ENCODE measurements at regions not wholly inside any gene's neighbourhood (a gene's known extent, or its start where the extent isn't known, plus 50 kb on each side); places are given as distances from the start of the nearest gene placed in this dataset.
A peak's percentile ranks its signal among the peaks of the same experiment; 100 is the strongest.

DNA sequence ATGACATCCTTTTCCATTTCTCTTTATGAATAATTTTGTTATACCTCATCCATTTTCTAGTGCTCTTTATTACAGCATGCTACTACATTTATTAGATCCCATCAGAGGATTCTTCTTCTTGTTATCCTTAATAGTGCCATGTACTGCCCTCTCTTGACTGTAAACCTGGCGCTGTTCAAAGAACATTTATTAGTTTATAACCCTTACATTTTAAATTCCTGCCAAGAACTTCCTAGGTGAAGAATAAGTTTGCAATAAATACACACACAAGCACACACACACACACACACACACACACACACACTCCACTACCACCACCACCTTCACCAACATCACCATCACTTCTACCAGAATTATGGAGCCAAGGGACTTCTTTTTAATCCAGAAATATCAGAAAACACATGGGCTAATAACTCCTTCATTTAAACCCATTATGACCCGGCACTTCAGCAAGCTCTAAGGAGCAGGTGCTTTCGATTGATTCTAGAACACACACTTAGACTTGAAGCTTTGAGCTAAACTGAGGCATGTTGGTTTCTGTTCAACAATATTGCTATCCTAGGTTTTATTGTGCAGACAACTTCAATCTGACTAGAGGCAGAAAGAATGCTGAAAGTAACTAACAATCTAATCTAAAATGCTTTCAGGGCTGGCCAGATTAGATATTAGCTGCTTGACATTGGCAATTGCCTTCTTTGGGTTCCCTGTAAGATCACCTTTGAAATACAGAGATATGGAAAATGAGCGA, 556.8 kb downstream of the LMO4 start:
- Mint-ChIP-seq H3K9me3 (no peaks in the 10 kb centered on the region), H3K36me3 (no peaks in the 10 kb centered on the region), H3K27me3 (ENCODE audit: low read depth in 3 of 3) (peaks cover 0 to 7% (median 4%) of the 10 kb centered on the region in 3 donors), H3K27ac (peak overlapping the region in 1 of 6 donors; percentile 64), H3K4me1 (no peaks in the 10 kb centered on the region), H3K4me3 (no peak overlapping the region)
- no peak for DNase-seq

- no peak overlapping the region for H3K27ac Mint-ChIP-seq
- no peaks in the 10 kb centered on the region for H3K9me3 Mint-ChIP-seq
- H3K4me1 Mint-ChIP-seq, result no peaks in the 10 kb centered on the region
- H3K4me3 Mint-ChIP-seq, result no peak overlapping the region
- DNase-seq, result no peak
- H3K27me3 Mint-ChIP-seq (ENCODE audit: low read depth in 3 of 3), result peaks cover 0 to 7% (median 4%) of the 10 kb centered on the region in 3 donors
- H3K36me3 Mint-ChIP-seq, result no peaks in the 10 kb centered on the region
Measured at GRCh38 chr1:87887100-87887499, 558.4 kb downstream of the LMO4 start.

- Mint-ChIP-seq H3K27ac (no peak overlapping the region), H3K4me3 (no peak overlapping the region), H3K27me3 (ENCODE audit: low read depth in 3 of 3) (peaks cover 0 to 4% (median 4%) of the 10 kb centered on the region in 3 donors), H3K9me3 (no peaks in the 10 kb centered on the region), H3K4me1 (no peaks in the 10 kb centered on the region), H3K36me3 (no peaks in the 10 kb centered on the region)
- DNase-seq, result no peak
Measured at GRCh38 chr1:87888446-87888845, 559.8 kb downstream of the LMO4 start.

DNA sequence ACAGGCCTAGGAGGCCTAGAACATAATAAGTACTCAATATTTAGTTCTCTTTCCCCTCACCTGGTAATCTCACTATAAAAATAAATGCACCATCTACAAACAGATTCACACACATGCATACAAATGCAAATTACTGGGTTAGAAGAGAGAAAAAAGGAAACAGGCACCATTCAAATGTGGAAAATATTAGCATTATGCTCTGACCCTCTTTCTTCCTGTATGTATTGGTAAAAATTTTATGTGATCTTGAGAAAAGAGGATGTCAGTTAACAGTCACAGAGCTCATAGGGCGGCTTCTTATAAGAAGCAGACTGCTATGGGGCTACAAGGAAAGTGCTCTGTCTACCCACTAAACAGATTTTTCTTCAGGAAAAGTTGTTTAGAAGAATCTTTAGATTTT, 565.4 kb downstream of the LMO4 start:
- no peaks in the 10 kb centered on the region for H3K36me3 Mint-ChIP-seq
- H3K27ac Mint-ChIP-seq, result no peak overlapping the region
- peaks cover 2 to 3% (median 2%) of the 10 kb centered on the region in 3 donors for H3K27me3 Mint-ChIP-seq (ENCODE audit: low read depth in 3 of 3)
- DNase-seq, result no peak
- no peaks in the 10 kb centered on the region for H3K9me3 Mint-ChIP-seq
- no peaks in the 10 kb centered on the region for H3K4me1 Mint-ChIP-seq
- H3K4me3 Mint-ChIP-seq, result no peak overlapping the region

GRCh38 chr1:87897481-87897880, 568.8 kb downstream of the LMO4 start:
- Mint-ChIP-seq H3K9me3 (no peaks in the 10 kb centered on the region), H3K4me1 (peaks cover 0 to under 1% of the 10 kb centered on the region in 2 donors), H3K27me3 (ENCODE audit: low read depth in 3 of 3) (peaks cover 2 to 3% (median 2%) of the 10 kb centered on the region in 3 donors), H3K27ac (no peak overlapping the region), H3K36me3 (no peaks in the 10 kb centered on the region), H3K4me3 (no peak overlapping the region)
- no peak for DNase-seq

- H3K4me3 Mint-ChIP-seq, result no peak overlapping the region
Measured at GRCh38 chr1:87898431-87898830, 569.8 kb downstream of the LMO4 start.

DNA sequence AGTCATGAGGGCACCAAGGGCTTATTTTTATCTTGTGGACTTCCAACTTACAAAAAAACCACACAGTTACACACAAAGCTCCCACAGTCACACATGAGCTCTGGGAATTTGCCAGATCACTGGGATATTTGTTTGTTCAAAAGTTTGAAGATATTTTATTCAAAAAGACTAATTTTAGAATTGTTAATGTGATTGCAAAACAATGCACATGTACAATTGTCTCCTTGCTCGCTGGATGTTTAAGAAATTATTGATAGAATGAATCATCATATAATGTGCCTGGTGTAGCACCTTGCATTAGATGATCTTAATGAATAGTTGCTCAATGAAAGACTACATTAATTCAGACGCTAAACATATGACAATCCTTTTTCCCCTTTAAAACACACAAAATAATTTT, 570.3 kb downstream of the LMO4 start:
- Mint-ChIP-seq H3K4me3 (no peak overlapping the region), H3K4me1 (peaks cover 8 to 14% of the 10 kb centered on the region in 2 donors), H3K27ac (no peak overlapping the region), H3K27me3 (ENCODE audit: low read depth in 3 of 3) (peaks cover 1 to 3% (median 2%) of the 10 kb centered on the region in 3 donors), H3K36me3 (no peaks in the 10 kb centered on the region), H3K9me3 (no peaks in the 10 kb centered on the region)
- no peak for DNase-seq

More at GRCh38 chr1:87898431-87898830, 569.8 kb downstream of the LMO4 start:
- H3K27me3 Mint-ChIP-seq (ENCODE audit: low read depth in 3 of 3), result peaks cover 2 to 3% (median 2%) of the 10 kb centered on the region in 3 donors
- no peak overlapping the region for H3K27ac Mint-ChIP-seq
- peaks cover 8 to 10% of the 10 kb centered on the region in 2 donors for H3K4me1 Mint-ChIP-seq
- DNase-seq, result no peak
- no peaks in the 10 kb centered on the region for H3K36me3 Mint-ChIP-seq
- no peaks in the 10 kb centered on the region for H3K9me3 Mint-ChIP-seq

DNA sequence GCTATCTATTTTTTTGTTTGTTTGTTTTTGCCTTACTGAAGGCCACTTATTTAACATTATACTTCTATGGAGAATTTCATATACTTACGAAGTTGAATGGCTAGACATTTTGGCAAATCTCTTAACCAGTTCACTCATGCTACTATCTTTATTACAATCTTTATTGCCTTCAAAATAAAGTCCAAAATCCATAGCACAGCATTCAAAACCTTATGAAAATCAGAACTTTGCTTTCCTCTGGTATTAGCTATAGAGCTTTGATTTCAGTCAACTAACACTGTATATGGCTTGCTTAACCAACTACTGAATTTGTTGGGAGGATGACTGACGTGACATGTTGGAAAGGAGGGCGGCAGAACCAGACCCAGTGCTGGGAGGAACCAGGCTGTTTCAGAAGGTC, 571.1 kb downstream of the LMO4 start:
- H3K27ac Mint-ChIP-seq, result no peak overlapping the region
- no peaks in the 10 kb centered on the region for H3K9me3 Mint-ChIP-seq
- peaks cover 0 to 3% (median 2%) of the 10 kb centered on the region in 3 donors for H3K27me3 Mint-ChIP-seq (ENCODE audit: low read depth in 3 of 3)
- H3K4me1 Mint-ChIP-seq, result peaks cover 8 to 14% of the 10 kb centered on the region in 2 donors
- DNase-seq, result no peak
- no peaks in the 10 kb centered on the region for H3K36me3 Mint-ChIP-seq
- no peak overlapping the region for H3K4me3 Mint-ChIP-seq

- H3K36me3 Mint-ChIP-seq, result no peaks in the 10 kb centered on the region
- DNase-seq, result peak in 2 of 3 donors; percentile 0 to 5
- peaks cover 8 to 14% of the 10 kb centered on the region in 2 donors for H3K4me1 Mint-ChIP-seq
- peaks cover 0 to 2% (median 0%) of the 10 kb centered on the region in 3 donors for H3K27me3 Mint-ChIP-seq (ENCODE audit: low read depth in 3 of 3)
- H3K4me3 Mint-ChIP-seq, result peak overlapping the region in 4 of 5 donors; percentile 18 to 26 (median 19)
- H3K27ac Mint-ChIP-seq, result peak overlapping the region in 4 of 6 donors; percentile 14 to 70 (median 50)
- H3K9me3 Mint-ChIP-seq, result no peaks in the 10 kb centered on the region
Measured at GRCh38 chr1:87902830-87903229, 574.1 kb downstream of the LMO4 start.

DNA sequence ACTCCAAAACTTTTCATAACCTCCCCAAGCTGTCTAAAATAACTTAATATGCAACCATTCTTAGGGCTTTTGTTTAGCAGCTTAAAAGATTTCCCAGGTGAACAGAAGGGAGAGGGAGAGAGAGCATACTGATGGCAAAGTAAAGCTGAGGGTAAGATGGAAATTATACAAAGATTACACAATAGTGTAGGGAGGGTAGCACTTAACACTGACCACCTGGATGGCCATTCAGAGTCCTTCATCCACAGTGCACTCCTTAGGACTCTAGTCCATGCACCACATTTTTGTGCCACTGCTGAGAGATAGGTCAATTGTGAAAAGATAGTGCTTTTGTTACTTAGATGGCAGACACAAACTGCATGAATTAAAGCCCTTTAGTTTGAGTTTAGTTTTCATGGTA, 574.6 kb downstream of the LMO4 start:
- peaks cover 8 to 14% of the 10 kb centered on the region in 2 donors for H3K4me1 Mint-ChIP-seq
- H3K27ac Mint-ChIP-seq, result peak overlapping the region in 4 of 6 donors; percentile 11 to 70 (median 50)
- peaks cover 0 to 2% (median 0%) of the 10 kb centered on the region in 3 donors for H3K27me3 Mint-ChIP-seq (ENCODE audit: low read depth in 3 of 3)
- H3K4me3 Mint-ChIP-seq, result peak overlapping the region in 4 of 5 donors; percentile 18 to 26 (median 19)
- no peaks in the 10 kb centered on the region for H3K36me3 Mint-ChIP-seq
- DNase-seq, result no peak
- no peaks in the 10 kb centered on the region for H3K9me3 Mint-ChIP-seq

DNA sequence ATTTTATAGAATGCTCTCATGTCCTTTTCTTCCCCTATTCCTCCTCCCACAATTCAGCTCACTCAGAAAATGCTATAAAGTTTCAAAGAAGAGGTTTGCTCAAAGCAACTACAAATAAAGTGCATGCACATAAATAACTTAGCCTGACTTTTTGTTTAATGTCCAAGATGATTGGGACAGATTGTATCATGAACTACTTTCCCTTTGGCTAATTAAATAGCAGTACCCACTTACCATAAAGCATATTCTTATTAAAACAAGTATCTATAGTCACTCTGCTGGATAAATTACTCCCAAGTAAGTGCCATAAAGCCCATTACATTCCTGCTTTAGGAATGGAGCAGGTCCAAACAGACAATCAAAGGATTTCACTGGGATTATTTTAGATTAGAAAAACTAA, 576.0 kb downstream of the LMO4 start:
- peaks cover 0 to 2% (median 0%) of the 10 kb centered on the region in 3 donors for H3K27me3 Mint-ChIP-seq (ENCODE audit: low read depth in 3 of 3)
- H3K36me3 Mint-ChIP-seq, result no peaks in the 10 kb centered on the region
- H3K9me3 Mint-ChIP-seq, result no peaks in the 10 kb centered on the region

DNA sequence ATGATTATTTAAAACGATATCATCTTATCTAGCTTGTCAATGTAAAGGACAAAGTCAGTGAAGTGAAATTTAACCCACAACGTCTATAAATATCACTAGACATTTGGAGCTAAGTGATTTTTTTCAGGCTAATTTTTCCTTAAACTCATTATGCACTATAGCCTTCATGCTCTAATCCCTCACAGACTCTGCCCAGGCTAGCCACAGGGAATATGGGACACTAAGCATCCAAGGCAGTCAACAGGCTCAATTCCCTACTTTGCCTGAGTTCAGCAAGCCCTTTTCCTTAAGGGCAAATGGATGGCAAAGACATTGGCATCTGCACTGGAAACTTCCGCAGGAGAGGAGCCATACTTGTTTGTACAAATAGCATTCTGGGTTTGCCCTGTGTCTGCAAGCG, 577.0 kb downstream of the LMO4 start:
- Mint-ChIP-seq H3K9me3 (no peaks in the 10 kb centered on the region), H3K4me1 (peaks cover 8 to 14% of the 10 kb centered on the region in 2 donors), H3K36me3 (no peaks in the 10 kb centered on the region), H3K27me3 (ENCODE audit: low read depth in 3 of 3) (no peaks in the 10 kb centered on the region), H3K4me3 (no peak overlapping the region), H3K27ac (no peak overlapping the region)
- DNase-seq, result no peak

More for the DNA sequence above, 576.0 kb downstream of the LMO4 start:
- peaks cover 8 to 14% of the 10 kb centered on the region in 2 donors for H3K4me1 Mint-ChIP-seq
- H3K27ac Mint-ChIP-seq, result no peak overlapping the region
- H3K4me3 Mint-ChIP-seq, result no peak overlapping the region
- DNase-seq, result no peak

DNA sequence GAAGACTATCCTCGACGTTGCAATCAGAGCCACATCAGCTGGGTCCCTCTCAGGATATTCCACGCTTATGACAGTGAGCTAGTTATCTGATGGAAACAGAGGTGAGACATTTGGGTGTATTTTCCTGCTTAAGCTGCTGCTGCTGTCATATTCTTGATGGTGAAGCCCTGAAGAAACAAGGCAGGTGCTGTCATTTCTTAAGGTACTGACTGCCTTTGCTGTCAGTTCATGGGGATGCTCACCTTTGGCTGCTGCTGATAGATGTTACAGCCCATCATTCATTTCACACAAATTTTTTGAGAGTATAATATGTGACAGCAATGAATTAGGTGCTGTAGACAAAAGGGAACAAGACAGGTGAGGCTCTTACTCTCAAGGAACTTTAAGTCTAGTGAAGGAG, 577.4 kb downstream of the LMO4 start:
- no peaks in the 10 kb centered on the region for H3K36me3 Mint-ChIP-seq
- no peak for DNase-seq
- H3K4me3 Mint-ChIP-seq, result no peak overlapping the region
- H3K27me3 Mint-ChIP-seq (ENCODE audit: low read depth in 3 of 3), result no peaks in the 10 kb centered on the region
- H3K27ac Mint-ChIP-seq, result no peak overlapping the region
- peaks cover 8 to 14% of the 10 kb centered on the region in 2 donors for H3K4me1 Mint-ChIP-seq
- H3K9me3 Mint-ChIP-seq, result no peaks in the 10 kb centered on the region

DNA sequence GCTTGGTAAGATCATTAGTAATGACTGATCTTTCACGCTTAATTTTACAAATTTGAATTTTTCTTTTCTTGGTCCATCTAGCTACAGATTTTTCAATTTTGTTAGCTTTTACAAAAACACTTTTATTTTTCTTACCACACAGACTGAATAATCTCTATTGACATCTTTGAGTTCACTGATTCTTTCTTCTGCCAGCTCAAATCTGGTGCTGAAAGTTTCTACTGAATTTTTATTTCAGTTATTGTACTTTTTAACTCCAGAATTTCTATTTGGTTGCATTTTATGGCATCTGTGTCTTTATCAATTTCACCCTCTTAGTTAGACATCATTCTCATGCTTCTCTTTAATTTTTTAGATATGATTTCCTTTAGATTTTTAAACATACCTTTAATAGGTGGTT, 584.7 kb downstream of the LMO4 start:
- peaks cover 3 to 8% (median 5%) of the 10 kb centered on the region in 3 donors for H3K27me3 Mint-ChIP-seq (ENCODE audit: low read depth in 3 of 3)
- H3K4me1 Mint-ChIP-seq, result no peaks in the 10 kb centered on the region
- H3K27ac Mint-ChIP-seq, result no peak overlapping the region
- H3K36me3 Mint-ChIP-seq, result no peaks in the 10 kb centered on the region
- H3K9me3 Mint-ChIP-seq, result peaks cover 2 to 21% (median 14%) of the 10 kb centered on the region in 6 donors
- DNase-seq, result no peak
- no peak overlapping the region for H3K4me3 Mint-ChIP-seq

Measured in immature natural killer cell (primary cell).